GM23248 (cell line): ENCODE measurements at regions not wholly inside any gene's neighbourhood (a gene's known extent, or its start where the extent isn't known, plus 50 kb on each side); places are given as distances from the start of the nearest gene placed in this dataset.

ENCODE experiments used
- EZH2 ChIP-seq: fragments of 200-600 bp; sonication (generic); IDR thresholded peaks from 2 replicates; pipeline ENCODE4 v1.6.1; 2018; ENCODE audit warnings: antibody characterized with exemption, mild to moderate bottlenecking; ENCODE audit not compliant: insufficient read depth, poor library complexity, severe bottlenecking
- EZH2phosphoT487 ChIP-seq: fragments of 200-600 bp; sonication (generic); IDR thresholded peaks from 2 replicates; pipeline ENCODE4 v1.6.1; 2018; ENCODE audit warnings: antibody characterized with exemption, moderate library complexity, mild to moderate bottlenecking, low read depth; ENCODE audit not compliant: insufficient read depth

DNA sequence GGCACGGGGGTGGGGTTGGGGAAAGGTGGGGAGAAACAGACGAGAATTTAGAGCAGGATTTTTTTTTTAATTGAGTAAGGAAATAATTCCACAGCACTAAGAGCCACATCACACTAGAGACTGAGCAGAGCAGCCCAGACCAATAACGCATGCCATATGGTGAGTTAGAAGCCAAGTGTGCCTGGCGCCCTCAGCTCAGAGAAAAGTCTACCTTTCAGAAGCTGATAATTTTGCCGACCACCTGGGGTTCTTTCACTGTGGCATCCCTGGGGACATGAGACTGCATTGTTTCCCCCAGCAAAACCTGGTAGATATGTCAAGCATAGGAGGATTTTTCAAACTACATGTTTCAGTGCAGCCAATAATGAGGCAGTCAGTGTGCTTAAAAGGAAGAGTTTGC lies 516.8 kb downstream of the SMARCA1 start:
- no peak for TF ChIP-seq EZH2
- TF ChIP-seq EZH2phosphoT487: no peak
